DMS114 treated with DMSO at 0.1 percent for 48 hours (cell line): ENCODE measurements at regions not wholly inside any gene's neighbourhood (a gene's known extent, or its start where the extent isn't known, plus 50 kb on each side); places are given as distances from the start of the nearest gene placed in this dataset.

Experiments
- DNase-seq: peaks from one replicate; lab custom pipeline; 2025; ENCODE audit not compliant: unreplicated experiment; lab: John Stamatoyannopoulos, UW

GRCh38 chr5:86875539-86875938 lies 257.8 kb downstream of the COX7C start:
- no peak for DNase-seq

- DNase-seq, result no peak
Measured at GRCh38 chr5:86878250-86878649, 260.5 kb downstream of the COX7C start.

GRCh38 chr5:86879086-86879485 lies 261.3 kb downstream of the COX7C start:
- DNase-seq, result no peak

GRCh38 chr5:86880344-86880743 lies 262.6 kb downstream of the COX7C start:
- DNase-seq, result no peak

DNA sequence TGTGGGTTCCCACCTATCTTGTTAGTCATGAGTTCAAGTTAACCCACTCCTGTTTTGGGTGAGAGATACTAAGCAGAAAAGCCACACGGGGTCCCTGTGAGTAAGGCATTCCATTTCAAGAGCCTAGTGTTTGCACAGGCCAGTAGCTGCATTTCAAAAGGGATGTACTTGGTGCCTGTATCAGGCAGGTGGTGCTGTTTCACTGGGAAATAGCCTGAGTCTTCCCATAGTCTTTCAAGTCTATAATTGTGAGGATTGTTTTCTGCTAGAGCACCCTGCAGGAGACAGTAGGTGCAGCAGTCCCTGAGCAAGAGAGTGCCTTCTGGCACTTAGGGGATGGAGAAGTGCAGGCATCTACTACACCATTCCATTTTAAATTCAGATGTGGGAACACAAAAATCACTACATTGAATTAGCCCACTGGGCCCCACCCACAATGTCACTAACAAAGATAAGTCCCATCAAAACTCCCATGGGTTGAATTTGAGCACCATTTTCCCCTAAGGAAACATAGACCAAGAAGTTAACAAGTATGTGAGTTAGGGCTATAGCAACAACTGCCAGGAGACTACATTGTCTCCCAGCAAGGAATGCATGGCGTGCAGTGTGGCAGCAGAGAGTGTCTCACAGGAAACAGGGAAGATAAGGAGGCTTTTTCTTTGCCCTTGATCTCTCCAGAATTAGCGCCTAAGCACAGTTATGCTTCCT lies 263.2 kb downstream of the COX7C start:
- DNase-seq, result peak; percentile 60

DNA sequence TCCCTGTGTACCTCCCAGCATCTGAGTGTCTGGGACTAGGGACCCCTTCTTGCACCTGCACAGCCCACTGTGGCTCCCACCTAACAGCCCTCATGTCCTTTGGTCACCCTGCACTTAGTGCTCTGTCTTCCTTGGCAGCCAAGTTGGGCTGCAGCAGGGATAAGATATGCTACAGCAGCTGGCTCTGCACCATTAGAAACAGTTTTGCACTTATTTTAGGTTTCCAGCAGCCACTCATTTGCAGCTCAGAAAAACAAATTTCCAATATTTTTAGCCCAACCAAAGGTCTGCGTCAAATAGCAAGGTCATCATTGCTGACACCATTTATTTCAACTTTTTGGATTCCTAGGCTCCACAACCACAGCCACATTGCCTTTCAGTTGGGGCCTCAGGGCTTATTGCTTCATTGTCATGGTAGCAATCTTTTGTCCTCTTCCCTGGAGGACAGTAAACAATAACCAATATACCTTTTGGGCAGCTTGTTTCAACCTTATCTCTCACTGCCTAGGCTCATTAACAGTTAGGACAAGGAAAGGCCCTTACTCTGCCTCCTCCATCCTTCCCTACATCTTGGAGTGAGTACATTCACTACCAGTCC lies 263.9 kb downstream of the COX7C start:
- DNase-seq, result no peak

DNA sequence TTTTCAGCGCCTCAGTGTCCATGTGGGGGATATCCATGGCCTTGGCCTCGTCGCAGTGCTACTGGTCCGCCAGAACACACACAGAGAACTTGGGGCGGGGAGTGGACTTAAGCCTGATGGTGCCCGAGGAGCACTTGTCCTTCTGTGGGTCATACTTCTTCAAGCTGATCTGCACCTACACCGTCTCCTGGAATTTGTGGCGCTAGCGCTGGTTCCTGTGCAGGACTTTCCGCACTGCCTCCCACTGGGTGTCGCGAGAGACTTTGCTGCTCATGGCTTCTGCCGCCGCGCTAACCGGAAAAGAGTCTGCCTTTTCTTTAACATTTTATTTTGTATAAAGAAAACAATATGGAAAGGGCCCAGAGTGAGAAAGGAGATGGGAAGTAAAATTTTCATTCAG lies 266.9 kb downstream of the COX7C start:
- DNase-seq, result no peak

- no peak for DNase-seq
Measured at GRCh38 chr5:86885011-86885410, 267.3 kb downstream of the COX7C start.

DNA sequence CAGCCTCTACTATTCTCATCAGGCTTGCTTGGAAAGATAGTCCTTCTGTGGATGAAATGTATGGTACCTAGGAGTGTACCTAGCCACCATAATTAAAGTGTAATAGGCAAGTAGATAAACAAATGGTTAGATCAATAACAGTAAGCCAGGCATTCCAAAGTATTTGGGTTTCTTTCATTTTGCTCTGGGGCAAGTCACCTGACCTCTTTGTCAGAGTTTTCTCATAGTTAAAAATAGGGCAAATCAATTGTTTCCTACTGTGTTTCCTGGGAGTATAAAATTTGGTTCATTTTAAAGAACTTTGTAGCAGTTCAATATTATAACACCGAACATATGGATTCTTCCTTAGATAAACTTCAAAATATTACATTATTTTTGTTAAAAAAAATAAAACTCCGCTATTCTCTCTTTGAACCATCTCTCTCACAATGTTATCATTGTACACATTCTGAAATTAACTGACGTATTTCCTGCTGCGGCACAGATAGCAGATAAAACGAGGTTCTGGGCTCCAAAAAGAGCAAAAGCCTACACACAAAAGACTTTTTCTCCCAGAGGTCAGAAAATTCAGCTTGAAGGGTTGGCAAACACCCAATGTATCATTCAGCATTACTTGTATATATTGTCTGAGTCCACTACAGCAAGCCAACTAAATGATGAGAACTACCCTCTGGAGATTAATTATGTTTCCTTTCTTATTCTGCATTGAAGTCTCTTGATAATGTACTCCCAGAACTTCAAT lies 267.9 kb downstream of the COX7C start:
- no peak for DNase-seq

DNA sequence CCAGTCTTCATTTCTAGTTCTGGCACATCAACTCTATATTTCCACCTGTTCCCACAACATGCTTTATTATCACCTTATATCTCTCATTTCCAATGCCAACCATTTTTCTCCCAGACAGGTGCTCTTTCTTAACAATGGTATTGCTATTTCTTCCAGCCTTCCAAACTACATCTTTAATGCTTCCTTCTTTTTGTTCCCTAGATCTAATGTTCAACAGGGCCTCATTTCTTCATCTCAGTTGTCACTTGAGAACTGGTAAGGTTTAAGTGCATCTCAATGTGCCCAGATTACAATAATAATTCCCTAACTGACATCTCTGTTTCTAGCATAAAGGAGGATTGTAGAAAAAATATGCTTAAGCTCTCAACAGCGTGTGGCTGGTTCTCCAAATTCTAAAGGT lies 272.6 kb downstream of the COX7C start:
- DNase-seq, result no peak

GRCh38 chr5:86894056-86894455 lies 276.3 kb downstream of the COX7C start:
- DNase-seq, result no peak

DNA sequence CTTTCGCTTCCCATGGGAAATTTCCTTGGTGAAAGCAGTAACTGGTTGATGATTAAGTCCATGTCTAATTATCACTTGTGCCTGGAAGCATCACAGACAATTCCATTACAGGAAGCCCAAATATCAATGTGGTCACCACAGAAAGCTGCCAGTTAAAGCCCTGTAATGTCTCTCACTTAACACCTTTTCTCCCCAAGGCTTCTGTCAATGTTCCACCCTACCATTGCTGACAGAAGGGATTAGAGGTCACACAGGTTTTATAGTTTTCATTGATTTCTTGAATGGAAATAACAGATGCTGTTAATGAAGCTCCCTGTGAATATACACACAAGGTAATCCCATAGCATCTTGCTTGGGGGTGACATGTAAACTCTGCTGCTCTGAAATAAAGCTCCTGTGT lies 279.2 kb downstream of the COX7C start:
- no peak for DNase-seq

DNA sequence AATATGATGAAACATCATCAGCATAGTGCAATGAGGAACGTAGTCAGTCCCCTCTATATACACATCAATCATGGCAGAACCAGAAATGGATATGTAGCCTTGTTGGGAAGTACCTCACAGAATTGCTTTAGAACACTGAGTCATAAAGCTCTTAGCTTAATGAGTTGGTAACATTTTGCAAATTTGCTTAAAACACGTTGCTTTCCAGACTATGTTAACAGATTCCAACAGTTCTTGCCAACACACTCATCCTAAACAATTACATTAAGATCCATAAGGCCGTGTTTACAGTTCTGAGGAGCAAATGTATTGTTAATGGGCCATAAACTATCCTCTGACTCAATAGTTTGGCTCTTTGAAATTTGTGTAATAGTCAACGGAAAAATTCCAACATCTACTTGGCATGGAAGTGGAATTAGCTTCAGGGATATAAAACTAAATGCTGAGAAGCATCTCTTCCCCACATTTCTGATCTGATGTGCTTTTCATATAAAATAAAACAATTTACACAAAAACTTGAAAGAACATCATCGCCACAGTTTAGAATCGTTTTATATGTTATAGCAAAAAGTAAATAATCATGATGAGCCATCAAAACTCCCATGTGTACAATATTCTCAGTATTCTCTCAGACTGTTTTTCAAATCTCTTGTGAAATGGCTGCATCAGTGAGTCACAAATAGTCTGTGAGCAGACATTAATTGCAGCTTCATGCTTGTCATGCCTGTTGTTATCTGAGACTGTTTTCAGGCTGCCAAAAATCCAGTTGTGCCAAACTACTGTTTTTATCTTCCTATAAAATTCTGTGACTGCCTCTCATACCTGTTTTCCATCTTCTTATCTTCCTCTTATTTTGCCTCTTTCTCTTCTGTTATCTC lies 291.9 kb downstream of the COX7C start:
- DNase-seq, result peak; percentile 23

DNA sequence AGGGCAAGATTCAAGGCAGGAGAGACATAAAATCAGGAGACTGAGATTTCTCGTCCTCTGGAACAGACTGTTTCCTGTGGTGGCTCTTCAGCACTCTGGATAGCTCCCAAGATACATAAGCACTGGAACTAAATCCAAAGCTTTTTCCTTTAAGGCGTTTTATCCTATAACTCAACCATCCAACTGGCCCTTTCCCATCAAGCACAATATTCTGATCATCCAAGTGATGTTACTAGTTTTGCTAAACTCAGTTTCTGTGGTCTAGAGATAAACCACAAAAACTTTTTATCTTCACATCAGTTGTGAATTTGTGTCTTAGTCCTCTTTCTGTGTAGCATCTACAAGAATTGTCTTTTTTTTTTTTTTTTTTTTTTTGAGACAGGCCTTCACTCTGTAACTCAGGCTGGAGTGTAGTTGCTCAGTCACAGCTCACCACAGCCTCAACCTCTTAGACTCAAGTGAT lies 299.4 kb downstream of the COX7C start:
- DNase-seq, result no peak

GRCh38 chr5:86918246-86918645 lies 300.5 kb downstream of the COX7C start:
- no peak for DNase-seq

GRCh38 chr5:86926033-86926432 lies 308.3 kb downstream of the COX7C start:
- no peak for DNase-seq

DNA sequence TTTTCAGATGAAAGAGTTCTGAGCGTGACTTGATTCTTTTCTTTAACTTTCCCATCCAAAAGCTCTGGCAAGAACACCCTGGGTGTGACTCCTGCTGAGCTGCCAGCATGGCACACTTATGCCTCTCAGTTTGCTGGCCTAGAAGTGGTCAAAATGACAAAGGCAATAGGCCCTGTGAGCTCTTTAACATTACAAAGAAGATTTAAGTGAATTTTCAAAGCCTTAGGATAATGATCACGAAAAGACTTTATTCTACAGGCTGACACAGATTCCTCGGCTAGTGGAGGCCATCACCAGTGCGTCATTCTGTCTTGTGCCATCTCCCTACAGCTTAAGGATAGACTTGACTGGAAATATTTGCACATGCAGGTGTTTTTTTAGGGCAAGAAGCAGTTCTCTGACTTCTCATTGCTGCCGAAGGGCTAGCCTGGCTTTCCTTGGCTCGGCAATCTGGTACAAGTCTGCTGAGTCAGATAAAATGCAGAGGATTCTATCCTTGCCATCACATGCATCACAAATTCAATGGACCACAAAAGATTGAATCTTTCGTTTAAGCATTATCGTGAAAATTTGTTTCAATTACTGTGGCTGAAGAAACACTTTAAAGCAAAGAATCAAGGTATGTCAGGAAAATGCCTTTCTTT lies 311.5 kb downstream of the COX7C start:
- no peak for DNase-seq

DNA sequence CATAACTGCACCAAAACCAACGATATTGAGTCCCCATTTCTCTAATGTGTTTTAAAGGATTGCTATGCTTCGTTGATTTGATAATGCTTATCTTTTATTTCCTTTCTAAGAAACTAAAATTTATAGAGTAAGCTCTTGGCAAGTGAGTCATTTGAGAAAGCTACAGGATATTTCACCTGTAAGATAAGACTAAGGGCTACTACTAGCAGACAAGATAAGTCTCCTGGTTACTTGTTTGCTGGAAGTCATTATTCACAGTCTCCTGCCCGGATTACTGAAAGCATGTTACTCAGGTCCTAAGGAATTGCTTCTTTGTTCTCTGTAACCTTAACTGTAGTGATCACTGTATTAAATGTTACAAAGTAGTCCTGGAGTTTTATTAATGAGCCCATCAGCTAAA lies 315.9 kb upstream of the RASA1 start:
- DNase-seq, result no peak

GRCh38 chr5:86964889-86965288 lies 302.8 kb upstream of the RASA1 start:
- DNase-seq, result no peak

- DNase-seq, result peak; percentile 45
Measured at GRCh38 chr5:86968301-86968753, 299.4 kb upstream of the RASA1 start.

- no peak for DNase-seq
Measured at GRCh38 chr5:86970361-86970760, 297.3 kb upstream of the RASA1 start.
